ENCODE measurements at regions not wholly inside any gene's neighbourhood (a gene's known extent, or its start where the extent isn't known, plus 50 kb on each side); places are given as distances from the start of the nearest gene placed in this dataset.

GRCh38 chr11:11757909-11758308 is 83.9 kb upstream of the USP47 start:
- no peak for DNase-seq (ENCODE audit: low read depth in 3 of 3, low spot score in 1 of 3)

GRCh38 chr11:11756718-11757117 is 85.1 kb upstream of the USP47 start:
- DNase-seq (ENCODE audit: low read depth in 3 of 3, low spot score in 1 of 3) = no peak

DNA sequence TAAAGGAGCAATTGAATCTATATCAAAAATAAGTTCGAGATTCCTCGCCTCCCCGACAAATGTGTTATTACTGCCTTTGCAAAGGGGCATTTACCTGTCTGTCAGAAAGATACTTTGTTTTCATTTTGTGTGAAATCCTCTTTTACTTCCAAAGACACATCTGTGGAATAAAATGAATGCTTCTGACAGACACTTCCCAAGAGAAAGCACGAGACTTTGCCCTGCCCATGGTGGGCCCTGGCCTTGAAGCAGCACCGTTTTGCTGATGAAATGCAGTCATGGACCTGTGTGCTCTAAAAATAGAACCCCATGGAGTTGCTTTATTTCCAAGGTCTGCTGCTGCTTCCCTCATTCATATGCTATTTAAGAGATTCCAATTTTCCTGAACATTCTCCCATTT is 85.9 kb upstream of the USP47 start:
- DNase-seq (ENCODE audit: low read depth in 3 of 3, low spot score in 1 of 3) = no peak

GRCh38 chr11:11752679-11753078 is 89.1 kb upstream of the USP47 start:
- no peak for DNase-seq (ENCODE audit: low read depth in 3 of 3, low spot score in 1 of 3)

- no peak for DNase-seq (ENCODE audit: low read depth in 3 of 3, low spot score in 1 of 3)
Observed at GRCh38 chr11:11750017-11750878, 91.5 kb upstream of the USP47 start.

- no peak for DNase-seq (ENCODE audit: low read depth in 3 of 3, low spot score in 1 of 3)
Observed at GRCh38 chr11:11748706-11749365, 92.9 kb upstream of the USP47 start.

DNA sequence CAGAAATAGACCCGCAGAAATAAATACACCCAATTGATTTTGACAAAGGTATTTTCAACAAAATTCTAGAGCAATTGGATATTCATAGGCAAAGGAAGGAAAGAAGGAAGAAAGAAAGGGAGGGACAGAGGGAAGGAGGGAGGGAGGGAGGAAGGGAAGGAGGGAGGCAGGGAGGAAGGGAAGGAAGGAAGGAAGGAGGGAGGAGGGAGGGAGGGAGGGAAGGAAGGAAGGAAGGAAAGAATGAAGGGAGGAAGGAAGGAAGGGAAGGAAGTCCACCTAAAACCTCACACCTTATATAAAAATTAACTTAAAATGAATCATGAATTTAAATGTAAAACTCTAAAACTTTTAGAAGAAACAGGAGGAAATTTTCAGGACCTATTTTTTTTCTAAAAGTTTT is 94.2 kb upstream of the USP47 start:
- DNase-seq (ENCODE audit: low read depth in 3 of 3, low spot score in 1 of 3) = no peak

- DNase-seq (ENCODE audit: low read depth in 3 of 3, low spot score in 1 of 3) = no peak
Observed at GRCh38 chr11:11746449-11746848, 95.3 kb upstream of the USP47 start.

DNA sequence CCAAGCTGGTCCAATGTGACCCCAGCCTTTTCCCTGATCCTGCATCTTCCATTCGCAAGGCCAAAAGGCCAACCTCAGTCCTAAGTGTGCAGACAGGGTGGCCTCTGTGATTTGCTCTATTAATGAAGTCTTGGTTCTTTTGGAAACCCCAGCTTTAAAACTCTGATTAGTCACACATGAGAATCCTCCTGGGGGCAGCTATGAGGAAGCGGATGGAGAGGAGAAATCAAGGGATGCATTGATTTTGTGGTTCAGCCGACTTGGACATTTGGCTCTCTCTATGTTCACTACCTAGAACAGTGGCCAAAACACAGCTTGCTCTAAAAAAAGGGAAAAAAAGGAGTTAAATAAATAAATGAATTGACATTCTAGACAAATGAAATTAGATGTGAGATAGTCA is 98.6 kb upstream of the USP47 start:
- no peak for DNase-seq (ENCODE audit: low read depth in 3 of 3, low spot score in 1 of 3)

GRCh38 chr11:11742486-11742885 is 99.3 kb upstream of the USP47 start:
- DNase-seq (ENCODE audit: low read depth in 3 of 3, low spot score in 1 of 3) = no peak

DNA sequence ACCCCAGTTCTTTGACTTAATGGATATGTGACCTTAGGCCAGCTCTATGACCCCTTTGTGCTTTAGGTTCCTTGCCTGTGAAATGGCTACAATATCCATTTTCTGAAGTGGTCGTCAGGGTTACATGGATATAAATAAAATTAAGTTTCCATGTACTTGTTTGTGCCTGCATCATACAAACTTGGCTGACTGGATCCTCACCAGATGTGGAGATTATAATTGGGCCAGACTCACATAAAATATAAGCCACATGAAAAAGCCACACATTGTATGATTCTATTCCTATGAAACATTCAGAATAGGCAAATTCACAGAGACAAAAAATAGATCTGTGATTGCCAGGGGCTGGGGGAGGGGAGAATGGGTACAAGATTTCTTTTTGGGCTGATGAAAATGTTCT is 100.9 kb upstream of the USP47 start:
- no peak for DNase-seq (ENCODE audit: low read depth in 3 of 3, low spot score in 1 of 3)

DNA sequence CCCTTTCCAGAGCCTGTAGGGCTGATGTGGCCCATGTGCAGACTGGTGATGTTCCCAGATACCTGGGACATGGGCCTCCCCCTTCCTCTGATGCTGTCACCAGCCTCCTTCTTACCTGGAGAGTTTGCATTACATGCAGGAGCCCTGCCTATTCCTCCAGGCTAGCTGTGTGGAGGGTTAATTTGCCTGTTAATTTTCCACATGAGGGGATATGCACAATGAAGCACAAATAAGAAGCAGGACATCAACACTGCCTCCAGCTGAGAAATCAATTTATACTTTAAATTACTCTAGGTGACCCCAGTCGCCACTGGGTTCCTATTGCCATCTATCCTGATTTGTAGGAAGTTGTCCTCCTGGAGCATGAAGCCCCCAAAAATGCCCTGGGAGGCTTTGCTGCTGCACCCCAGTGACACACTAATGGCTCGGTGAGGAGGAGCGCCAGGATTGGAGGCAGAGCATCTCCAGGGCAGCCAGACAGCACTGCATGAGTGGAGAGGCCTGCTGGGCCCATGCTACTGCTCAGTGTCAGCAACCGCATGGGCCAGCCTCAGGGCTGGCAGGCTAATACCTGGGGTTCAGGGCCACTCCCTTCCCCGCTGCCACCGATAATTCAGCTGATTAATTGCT is 101.6 kb upstream of the USP47 start:
- no peak for DNase-seq (ENCODE audit: low read depth in 3 of 3, low spot score in 1 of 3)

- DNase-seq (ENCODE audit: low read depth in 3 of 3, low spot score in 1 of 3) = no peak
Observed at GRCh38 chr11:11738370-11738769, 103.4 kb upstream of the USP47 start.

- DNase-seq (ENCODE audit: low read depth in 3 of 3, low spot score in 1 of 3) = no peak
Observed at GRCh38 chr11:11735586-11735985, 106.2 kb upstream of the USP47 start.

DNA sequence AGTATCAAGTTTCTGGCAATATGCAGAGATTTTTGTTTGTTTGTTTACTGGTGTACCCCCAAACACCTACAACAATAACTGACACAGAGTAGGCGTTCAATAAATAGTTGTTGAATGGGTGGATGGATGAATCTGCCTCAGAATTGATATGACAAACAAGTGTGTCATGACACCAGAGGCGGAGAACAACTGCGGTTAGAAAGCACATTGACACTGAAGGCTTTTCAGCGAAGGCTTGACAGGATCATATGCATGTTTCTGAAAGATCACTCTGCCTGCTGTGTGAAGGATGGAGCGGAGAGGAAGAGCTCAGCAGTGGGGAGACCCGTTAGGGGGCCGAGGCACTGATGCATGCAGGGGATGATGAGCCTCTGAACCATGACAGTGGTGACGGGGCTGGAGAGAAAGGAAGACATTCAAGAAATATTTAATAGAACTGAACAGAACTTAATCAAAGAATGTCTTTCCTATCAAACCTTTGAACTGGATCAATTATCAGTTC is 108.5 kb upstream of the USP47 start:
- DNase-seq (ENCODE audit: low read depth in 3 of 3, low spot score in 1 of 3) = no peak

DNA sequence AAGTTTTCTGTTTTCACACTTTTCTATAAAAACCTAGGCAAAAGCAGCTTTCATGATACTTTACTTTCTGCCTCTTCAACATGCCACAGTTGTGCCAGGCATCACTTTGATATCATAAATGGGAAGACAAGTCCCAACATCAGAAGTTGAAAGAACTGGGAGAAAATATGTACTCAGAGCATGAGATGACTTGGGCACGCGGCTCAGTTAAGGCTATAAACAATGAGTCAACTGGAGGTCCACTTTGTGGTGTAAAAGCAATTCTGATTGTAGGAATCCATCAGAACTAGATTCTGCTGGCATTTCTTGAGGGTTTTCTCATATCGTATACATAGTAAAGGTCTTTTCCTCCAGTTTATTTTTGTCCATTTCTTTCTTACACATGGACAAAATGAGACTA is 109.7 kb upstream of the USP47 start:
- DNase-seq (ENCODE audit: low read depth in 3 of 3, low spot score in 1 of 3) = no peak

DNA sequence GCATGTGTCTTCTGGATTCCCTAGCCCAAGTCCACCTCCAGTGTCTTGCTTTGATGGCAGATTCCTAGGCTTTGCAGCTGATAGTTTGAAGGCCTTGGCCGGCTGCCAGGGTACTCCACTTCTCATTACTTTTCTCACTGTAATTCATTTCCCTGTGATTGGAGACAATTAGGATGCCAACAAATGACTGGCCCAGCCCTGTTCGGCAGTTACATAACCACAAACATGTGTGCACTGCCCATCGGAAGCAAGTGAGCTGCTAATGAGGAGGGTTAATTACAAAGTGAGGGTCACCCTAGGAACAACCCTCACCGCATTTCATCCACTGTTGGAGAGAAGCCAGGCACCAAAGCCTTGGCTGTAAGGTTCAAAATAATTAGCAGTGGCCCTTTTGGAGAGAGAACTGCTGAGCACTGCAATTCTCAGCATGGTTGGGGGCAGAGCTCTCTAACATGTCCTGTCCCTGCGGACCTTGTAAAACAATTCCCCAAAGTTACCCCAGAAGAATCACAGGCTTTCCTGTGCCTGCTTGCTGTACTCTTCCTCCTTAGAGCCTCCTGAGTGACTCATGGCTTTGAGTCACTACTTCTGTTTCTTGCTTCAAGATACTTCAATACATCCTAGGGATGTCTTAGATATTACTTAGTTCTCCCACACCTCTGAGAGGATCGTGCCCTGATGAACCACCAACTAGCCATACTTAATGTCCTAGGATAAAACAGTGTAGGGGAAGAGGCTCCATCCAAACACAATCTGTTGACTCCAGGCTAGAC is 109.7 kb upstream of the GALNT18 start:
- DNase-seq (ENCODE audit: low read depth in 3 of 3, low spot score in 1 of 3) = no peak

DNA sequence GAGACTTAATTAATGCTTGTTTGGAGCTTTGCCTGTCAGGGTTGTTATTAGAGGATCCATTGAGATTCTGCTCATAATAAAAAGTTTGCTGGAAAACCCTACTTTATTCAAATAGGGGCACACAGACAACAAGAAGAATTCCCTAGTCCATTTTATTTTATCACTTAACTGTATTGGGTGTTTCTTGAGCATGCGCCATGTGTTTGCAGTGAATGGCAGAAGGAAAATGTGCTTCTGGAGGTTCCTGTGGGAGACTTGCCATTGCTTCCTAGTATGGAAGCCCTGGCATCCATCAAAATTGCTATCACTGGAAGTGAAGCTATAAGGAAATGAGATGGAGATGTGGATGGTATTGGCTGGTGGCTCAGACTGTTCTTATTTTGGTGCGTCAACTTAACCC is 106.6 kb upstream of the GALNT18 start:
- no peak for DNase-seq (ENCODE audit: low read depth in 3 of 3, low spot score in 1 of 3)

- DNase-seq (ENCODE audit: low read depth in 3 of 3, low spot score in 1 of 3) = no peak
Observed at GRCh38 chr11:11725438-11725837, 103.6 kb upstream of the GALNT18 start.

- no peak for DNase-seq (ENCODE audit: low read depth in 3 of 3, low spot score in 1 of 3)
Observed at GRCh38 chr11:11724994-11725393, 103.2 kb upstream of the GALNT18 start.

DNA sequence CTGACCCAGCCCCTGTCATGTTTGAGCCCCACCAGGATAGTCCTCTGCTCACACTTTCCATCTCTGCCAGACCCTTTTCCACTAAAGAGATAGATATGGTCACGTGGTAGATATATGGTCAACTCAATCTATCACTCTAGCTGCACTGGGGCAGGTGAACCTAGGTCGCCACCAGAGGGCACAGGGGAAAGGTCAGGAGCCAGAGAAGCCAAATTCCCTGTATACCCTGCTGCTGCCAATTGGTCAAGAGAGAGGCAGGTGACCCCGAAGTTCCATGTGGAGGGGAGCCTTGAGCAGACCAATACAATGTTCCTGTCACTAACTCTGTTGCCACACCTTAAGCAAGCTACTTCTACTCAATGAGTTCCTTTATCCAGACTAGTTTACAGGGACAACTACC is 101.1 kb upstream of the GALNT18 start:
- DNase-seq (ENCODE audit: low read depth in 3 of 3, low spot score in 1 of 3) = no peak
